GM19099 (cell line): ENCODE measurements at regions not wholly inside any gene's neighbourhood (a gene's known extent, or its start where the extent isn't known, plus 50 kb on each side); places are given as distances from the start of the nearest gene placed in this dataset.

Experiments
- POLR2A ChIP-seq: IDR thresholded peaks from 3 replicates; pipeline ENCODE4 v1.6.1; 2011; ENCODE audit warnings: low read depth; ENCODE audit not compliant: insufficient read length; ENCODE audit errors: extremely low read depth

DNA sequence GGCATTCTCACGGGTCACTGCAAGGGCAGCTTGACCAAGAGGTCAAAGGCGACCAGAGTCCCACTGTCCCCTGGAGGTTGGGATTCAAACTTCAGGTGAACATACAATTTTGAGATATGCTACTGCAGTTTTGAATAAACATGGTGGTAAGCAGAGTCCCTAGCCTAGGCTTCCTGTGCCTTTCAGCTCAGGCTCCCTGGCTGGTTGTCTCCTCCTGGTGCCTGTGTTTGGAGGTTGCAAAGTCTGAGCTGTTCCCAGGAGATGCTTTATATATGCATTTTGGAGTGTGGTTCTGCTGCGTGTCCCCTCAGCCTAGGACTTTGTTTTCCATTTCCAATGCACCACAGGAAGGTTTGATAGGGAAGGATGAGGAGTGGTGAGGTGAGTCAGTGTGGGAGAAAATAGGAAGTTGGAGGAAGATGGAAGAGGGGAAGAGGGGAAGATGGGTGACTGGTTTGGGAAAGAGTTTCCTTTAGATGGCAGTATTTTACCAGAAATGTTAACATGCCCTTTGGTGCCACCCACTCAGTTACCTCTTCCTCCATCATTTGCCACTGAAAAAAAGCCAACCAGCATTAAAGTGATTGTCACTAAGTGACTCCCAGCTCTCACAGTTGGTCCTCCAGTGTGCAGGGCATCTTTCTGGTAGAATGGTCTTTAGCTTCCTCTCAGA is 211.7 kb upstream of the AGTR2 start:
- TF ChIP-seq POLR2A = no peak

DNA sequence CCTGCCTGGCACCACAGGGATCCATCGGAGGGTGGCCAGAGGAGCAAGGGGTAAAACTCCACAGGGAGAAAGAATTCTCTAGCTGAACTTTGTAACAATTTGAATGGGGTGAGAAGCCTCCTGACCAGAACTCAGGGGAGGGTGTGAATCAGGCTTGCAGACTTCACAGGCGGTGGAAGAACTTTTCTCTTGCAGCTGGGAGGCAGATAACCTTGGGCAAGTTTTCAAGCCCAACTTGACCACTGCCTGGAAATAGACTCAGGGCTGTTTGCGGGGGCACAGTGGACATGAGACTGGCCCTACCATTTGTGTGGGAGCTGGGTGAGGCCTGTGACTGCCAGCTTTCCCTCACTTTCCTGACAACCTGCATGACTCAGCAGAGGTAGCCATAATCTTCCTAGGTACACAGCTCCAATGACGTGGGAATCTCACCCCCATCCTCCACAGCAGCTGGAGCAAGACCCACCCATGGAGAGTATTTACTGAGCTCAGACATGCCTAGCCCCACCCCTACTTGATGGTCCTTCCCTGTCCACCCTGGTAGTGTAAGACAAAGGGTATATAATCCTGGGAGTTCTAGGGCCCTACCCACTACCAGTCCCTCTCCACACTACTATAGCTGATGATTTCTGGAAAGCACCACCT is 210.0 kb upstream of the AGTR2 start:
- TF ChIP-seq POLR2A = no peak

GRCh38 chrX:115966920-115967319 is 203.6 kb upstream of the AGTR2 start:
- TF ChIP-seq POLR2A = no peak

DNA sequence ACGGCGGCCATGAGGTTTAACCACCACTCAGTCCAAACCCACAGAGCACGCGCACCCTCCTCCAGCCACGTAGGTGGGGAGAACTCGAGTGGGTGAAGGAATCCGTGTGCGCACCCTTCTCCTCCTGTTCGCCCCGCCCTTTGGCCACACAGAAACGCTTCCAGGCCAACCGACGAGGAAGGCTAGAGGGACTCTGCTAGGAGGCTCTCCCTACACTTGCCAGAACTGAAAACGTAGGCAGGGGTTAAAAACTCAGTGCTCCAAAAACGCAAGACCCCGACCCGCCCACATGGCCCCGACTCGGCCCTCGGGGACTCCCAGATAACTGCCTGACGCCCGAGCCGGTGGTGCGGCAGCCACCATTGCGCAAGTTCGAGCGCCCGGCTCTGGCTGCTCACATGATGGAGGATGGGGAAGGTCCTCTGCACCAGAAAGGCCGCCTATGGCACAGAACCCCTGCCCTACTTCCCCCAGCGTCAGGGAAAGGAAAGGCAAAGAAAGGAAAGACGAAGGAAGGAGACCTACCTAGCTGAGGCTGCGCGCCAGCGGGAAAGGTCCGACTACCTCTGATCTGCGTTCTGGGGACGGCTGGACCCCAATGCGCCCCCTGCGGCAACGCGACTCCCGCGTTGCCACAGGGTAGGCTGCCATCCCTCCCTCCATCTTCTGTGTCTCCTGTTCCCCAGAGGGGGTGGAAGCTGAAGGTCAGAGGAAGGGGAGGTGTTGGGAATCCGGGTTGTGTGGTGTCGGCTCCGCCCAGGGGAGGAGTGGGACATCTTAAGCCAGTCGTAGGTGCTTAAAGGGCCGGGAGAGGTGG is 201.9 kb upstream of the AGTR2 start:
- TF ChIP-seq POLR2A = peak; percentile 40

DNA sequence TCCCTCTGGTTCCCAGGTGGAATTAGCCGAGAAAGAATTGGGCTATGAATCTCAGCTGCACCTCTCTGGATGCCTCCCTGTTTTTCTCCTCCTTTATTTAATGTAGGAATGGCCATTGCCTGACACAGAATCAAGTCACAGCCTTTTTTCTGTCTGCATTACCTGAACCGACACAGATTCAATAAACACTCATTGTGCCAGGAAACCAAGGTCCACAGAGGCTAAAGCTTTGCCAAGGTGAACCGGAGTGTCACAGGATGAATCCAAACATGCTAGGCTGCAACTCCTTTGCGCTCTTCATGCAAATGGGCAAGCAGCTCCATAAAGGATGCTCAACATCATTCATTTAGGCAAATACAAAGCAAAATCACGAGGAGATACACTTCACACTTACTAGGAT is 199.8 kb upstream of the AGTR2 start:
- no peak for TF ChIP-seq POLR2A

DNA sequence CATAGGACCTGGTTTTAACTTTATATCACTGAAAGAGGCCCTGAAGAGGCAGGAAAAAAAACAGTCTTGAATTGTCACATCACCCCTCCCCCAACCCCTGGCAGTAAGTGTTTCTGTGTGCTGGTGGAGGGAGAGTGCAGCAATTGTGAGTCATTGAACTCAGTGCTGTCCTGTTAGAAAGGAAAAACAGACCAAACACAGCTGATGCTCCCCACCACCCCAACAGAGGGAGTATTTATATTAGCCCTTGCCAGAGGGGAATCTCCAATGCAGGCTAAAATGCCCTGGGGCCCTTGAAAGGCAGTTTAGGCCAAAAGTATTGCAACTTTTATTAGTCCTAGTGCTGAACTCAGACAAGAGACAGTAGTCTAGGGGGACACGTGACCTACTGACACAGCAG is 197.8 kb upstream of the AGTR2 start:
- no peak for TF ChIP-seq POLR2A

DNA sequence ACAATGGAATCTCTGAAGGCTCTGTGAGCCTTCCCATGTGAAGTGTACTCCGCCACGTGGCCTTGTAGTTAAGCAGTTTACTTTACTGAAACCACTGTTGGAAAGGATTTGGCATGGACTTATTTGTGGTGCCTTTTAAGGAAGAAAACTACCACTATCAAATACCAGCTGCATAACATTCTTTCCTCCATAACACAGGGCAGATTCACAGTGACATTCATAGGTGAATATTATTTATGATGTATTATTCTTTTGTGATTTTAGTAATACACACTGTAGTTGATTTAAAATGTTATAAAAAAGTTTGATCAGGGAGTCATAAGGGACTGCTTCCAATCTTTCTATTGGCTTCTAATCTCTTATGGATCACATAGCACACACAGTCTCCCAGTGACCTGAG is 192.5 kb upstream of the AGTR2 start:
- no peak for TF ChIP-seq POLR2A

GRCh38 chrX:115988825-115989224 is 181.7 kb upstream of the AGTR2 start:
- no peak for TF ChIP-seq POLR2A

DNA sequence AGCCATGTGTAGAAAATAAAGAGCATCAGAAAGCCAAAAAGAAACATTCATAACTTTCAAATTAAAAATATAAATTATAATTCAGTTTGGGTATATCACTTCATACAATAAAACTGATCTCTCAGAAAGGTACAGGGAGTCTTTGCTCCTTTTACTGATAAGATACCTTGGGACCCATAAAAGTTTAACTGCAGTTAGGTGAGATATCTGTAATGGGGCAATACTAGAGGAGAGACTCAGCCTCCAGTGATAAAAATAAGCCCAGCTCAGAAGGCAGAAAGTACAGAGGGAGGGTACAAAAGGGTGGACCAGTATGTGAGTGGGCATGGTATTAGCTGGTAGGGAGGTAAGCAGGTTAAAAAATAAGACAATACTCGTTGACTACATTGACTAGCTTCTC is 180.9 kb upstream of the AGTR2 start:
- TF ChIP-seq POLR2A = no peak

- no peak for TF ChIP-seq POLR2A
Measured at GRCh38 chrX:116009346-116009745, 161.2 kb upstream of the AGTR2 start.

DNA sequence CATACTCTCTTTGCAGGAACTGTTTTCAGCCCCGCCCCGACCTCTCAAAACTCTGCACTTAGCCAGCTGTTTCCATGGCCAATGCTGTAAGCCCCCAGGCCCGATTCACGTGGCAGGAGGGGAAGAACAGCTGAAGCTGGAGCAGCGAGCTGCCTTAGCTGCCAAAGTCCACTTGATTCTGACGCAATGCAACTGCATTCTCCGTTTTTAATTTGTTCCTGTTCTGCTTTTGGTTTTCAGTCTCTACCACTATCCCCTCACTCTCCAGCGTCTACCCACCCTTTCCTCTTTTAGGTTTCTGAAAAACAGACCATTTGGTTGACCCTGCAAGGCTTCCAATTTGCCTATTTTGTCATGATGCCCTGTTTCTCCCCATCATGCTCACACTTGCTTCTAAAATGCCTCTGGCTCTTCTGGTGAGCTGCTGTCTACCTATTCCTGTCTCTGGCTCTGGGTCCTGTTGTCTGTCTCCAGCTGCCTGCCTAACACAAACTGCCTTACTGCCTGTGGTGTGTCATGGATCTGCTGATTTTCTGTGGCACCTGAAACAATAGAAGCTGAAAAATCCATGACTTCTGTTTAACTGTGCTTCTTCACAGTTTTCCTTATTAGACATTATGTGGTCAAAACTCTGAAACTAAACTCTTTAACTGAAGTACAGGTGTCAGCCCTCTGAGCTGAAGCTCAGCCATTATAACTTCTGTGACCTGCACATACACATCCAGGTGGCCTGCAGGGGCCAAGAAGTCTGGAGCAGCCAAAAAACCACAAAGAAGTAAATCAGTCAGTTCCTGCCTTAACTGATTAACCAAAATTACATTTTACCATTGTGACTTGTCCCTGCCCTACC is 160.5 kb upstream of the AGTR2 start:
- TF ChIP-seq POLR2A = no peak

DNA sequence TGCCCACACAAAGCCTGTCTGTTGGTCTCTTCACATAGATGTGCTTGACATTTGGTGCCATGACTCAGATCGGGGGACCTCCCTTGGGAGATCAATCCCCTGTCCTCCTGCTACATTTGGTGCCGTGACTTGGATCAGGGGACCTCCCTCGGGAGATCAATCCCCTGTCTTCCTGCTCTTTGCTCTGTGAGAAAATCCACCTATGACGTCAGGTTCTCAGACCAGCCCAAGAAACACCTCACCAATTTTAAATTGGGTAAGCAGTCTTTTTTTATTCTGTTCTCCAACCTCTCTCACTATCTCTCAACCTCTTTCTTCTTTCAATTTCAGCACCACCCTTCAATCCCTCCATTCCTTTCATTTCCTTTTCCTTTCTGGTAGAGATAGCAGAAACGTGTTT is 159.6 kb upstream of the AGTR2 start:
- no peak for TF ChIP-seq POLR2A

- no peak for TF ChIP-seq POLR2A
Measured at GRCh38 chrX:116031331-116031730, 139.2 kb upstream of the AGTR2 start.
